ENCODE measurements at regions not wholly inside any gene's neighbourhood (a gene's known extent, or its start where the extent isn't known, plus 50 kb on each side); places are given as distances from the start of the nearest gene placed in this dataset.

- TF ChIP-seq CTCF (conservative IDR thresholded peaks at IDR 0.05; ENCODE audit: low read length): no peak
- TF ChIP-seq EZH2phosphoT487 (IDR thresholded peaks at IDR 0.05; ENCODE audit: borderline replicate concordance): no peak
Observed at GRCh38 chr18:49697757-49698524, 115.4 kb downstream of the ACAA2 start.
